GM19452 (cell line): ENCODE measurements at regions not wholly inside any gene's neighbourhood (a gene's known extent, or its start where the extent isn't known, plus 50 kb on each side); places are given as distances from the start of the nearest gene placed in this dataset.
"Not testable (repeated sequence)": the region's sequence is repeated elsewhere in the genome, so short reads cannot be mapped to it uniquely, and the experiment has no call there.

Source experiments
- ATAC-seq: cut with Tn5 transposase; IDR thresholded peaks from one replicate; pipeline ENCODE4 v1.9.1; 2021; ENCODE audit not compliant: unreplicated experiment

DNA sequence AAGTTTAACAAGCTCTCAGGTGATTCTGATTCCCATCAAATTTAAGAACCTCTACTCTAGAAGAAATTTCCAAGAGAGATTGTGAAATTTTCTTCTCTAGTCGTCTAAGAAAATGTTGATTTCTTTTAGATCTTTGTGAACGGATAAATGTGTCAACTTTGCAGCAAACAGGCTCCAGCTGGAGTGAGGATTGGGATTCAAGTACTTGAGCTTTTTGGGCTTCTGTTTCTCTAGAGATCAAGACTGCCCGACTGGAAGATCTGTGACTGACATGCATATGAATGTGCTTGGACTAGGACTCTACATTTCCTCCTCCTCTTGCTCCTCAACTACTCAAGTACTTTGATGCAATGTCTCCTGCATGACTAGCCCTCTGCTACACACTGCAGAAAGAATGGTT, 388.3 kb downstream of the TMEM38B start:
- no peak for ATAC-seq

DNA sequence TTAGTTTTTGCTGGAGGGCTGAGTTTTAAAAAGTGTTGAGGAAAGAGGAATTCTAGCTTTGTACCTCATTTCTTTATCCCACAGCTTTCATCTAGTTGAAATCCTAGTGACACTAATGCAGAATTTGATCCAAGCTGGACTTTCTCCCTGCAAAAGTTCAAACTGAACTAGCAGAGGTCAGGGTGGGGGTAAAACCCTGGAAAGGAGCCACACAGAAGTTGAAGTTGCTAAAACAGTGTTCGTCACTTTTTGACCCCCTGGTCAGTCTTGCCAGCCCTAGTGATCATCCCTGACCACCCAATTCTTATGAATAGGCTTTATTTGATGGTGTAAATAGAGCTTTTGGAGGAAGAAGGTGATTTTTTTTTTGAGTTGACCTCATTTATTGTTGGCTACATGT, 390.4 kb downstream of the TMEM38B start:
- ATAC-seq, result no peak

DNA sequence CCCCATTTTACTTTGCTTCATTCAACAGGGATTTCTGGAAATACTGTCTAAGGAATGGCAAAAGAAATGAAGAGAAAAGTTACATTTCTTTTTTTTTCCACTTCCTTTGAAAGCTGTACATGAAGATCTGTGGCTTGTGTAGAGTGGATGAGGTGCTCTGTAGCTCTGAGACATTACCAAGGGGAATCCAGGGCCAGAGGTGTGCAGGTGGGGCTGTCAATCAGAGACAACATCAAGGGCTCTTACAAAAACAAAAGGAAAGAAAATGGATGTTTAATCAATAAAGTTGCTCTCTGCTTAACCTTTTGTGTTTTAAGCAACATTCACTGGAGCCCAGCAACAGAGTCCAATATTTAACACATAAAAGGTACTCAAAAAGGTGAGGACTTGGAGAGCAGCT, 391.1 kb downstream of the TMEM38B start:
- ATAC-seq, result no peak

DNA sequence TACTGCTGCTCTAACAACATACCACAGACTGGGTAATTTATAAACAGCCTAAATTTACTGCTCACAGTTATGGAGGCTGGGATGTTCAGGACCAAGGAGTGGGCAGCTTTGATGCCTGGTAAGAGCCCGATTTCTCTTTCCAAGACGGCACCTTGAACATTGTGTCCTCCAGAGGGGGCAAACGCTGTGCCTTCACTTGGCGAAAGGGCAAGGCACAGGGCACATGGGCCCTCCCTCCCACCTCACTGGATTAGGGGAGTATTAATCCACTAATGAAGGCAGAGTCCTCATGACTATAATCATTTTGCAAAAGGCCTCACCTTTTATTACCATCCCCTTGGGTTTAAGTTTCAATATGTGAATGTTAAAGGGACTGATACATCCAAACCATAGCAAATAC, 397.7 kb downstream of the TMEM38B start:
- ATAC-seq, result no peak

DNA sequence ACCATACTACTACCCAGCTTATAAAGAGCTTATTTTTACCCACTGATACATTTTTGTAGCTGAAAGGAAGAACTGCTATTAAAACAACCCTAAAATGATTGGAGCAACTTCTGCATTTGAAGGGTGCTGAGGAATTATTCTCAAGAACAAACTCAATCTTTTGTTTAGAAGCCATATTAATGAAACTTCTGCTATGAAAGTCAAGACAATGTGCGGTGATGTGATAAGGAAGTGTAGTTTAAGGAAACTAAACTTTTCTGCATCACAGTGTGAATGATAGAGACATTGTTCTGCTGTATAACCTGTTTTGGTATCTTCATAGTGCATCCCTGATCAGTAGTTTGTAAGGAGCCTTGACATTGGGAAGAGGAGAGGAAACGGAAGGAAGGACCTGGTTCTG, 408.5 kb downstream of the TMEM38B start:
- no peak for ATAC-seq

DNA sequence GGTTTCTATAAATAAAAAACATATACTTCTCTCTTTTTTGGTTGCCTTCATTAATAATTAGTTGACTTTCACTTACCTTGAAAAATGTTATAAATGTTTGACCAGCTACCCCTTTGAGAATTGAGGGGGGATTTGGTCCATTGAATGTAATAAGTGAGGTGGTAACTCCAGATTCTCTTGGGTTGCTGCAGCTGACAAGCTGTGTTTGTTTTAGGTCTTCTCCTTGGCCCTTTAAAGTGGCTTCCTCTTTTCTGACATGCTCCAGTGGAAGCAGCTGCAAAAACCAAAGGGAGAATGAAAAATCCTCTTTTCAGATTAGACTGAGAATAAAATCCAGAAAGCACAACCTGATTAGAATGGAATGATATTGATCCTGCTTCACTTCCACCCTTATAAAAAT, 410.5 kb downstream of the TMEM38B start:
- ATAC-seq, result no peak

DNA sequence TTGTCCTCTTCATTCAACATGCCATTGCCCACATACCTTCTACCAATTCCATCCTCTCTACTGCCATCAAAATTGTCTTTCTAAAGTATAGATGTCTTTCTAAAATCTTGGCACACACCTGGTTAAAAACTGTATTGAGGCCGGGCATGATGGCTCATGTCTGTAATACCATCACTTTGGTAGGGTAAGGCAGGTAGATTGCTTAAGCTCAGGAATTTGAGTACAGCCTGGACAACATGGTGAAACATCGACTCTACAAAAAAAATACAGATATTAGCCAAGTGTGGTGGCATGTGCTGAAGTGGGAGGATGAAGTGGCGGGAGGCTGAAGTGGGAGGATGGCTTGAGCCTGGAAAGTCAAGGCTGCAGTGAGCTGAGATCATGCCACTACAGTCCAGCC, 412.1 kb downstream of the TMEM38B start:
- ATAC-seq, result no peak

DNA sequence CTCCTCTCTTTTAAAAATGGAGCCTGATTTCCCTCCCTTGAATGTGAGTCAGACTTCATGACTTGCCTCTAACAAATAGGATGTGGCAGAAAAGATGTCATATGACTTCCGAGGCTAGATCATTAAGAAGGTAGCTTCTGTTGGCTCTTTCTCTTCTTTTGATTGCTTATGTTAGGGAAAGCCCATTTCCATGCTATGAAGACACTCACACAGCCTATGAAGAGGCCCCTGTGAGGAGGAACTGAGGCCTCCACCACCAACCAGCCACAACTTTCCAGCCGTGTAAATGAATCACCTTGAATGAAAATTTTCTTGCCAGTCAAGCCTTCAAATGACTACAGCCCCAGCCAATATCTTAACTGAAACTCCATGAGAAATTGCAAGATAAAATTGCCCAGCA, 413.4 kb downstream of the TMEM38B start:
- ATAC-seq, result no peak

DNA sequence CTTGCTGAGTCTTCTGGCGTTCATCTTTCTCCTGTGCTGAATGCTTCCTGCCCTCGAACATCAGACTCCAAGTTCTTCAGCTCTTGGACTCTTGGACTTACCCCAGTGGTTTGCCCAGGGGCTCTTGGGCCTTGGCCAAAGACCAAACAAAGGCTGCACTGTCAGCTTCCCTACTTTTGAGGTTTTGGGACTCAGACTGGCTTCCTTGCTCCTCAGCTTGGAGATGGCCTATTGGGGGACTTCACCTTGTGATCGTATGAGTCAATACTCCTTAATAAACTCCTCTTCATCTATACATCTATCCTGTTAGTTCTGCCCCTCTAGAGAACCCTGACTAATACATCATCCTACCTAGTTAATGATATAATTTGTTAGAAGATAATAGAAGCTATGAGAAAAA, 415.4 kb downstream of the TMEM38B start:
- ATAC-seq, result not testable (repeated sequence)

DNA sequence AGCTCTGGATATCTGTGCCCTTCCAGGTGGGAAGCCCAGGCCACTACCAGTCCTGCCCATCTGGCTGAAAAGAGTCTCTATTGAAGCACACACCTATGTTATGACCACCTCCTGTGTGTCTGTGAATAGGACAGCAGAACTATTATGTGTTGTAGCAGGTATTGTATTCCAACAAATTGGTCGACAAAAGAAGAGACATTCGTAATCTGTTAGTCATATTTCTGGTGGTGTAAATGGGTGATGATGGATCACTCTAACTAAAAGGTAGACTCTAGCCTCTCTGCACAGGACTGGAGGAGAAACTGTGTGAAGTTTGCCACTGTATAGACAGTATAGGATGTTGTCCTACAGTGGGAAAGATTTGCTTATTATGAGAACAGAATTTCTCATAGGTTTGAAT, 416.1 kb downstream of the TMEM38B start:
- no peak for ATAC-seq

DNA sequence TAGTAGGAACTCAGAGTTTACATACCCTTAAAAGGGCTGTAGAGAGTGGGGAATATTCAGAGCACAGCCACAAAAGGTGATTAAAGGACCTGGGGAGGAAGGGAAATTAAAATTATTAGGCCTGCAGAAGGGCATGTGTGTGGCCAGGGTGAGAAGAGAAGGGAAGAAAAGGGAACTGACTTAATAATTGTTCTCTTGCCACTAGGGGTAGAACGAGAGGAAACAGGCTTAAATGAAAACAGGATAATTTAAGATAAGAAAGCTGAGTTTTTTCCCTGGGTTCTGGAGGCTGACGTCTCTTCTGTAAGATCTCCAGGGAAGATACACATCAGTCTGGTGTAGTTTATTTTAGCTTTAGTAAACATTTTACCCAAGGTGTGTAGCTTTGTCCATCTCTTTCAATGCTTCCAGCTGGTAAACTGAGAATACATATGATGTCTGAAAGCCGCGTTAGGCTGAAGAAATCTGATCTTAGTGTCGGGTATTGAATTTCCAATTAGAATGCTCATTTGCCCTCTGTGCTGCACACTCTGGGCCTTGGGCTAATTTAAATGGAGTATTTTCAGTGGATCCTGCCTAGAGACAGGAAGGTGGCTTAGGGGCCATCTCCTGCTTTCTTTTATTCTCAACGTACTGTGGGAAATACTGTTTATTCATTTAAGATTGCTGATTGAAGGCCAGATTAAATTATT, 416.8 kb downstream of the TMEM38B start:
- ATAC-seq, result no peak

DNA sequence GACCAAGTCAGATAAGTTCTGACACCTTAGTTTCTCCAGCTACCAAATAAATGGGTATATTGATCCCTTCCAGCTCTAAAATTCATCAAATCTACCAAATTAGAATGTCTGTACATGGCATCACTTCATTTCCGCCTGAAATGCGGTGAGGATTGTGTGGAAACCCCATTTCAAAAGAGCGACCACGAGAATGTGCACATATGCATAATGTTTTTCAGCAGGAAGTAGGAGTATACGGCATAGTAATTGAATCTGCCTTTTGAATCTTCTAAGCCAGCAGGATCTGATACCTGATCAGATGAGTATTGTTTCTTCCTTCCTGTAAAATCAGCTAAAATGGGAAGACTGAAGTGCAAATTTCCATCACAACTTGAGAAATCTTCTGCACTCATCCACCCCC, 418.6 kb downstream of the TMEM38B start:
- ATAC-seq, result no peak

DNA sequence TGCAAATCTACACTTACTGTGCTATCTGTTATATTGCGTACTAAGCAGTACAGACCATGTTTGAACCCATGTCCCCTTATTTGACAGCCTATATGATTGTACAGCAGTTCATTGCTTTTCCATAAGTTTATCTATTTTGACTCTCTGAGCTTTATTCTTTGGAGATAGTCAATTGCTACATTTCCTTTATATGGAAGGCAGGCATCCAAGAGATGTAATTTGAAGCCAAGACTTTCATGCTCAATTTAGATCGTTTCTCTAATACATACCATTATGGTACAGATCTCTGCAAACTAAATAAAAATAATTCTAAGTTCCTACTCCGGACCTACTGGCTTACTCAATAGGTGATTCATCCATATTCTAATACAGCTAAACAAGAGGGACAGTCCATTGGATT, 424.8 kb downstream of the TMEM38B start:
- ATAC-seq, result no peak

DNA sequence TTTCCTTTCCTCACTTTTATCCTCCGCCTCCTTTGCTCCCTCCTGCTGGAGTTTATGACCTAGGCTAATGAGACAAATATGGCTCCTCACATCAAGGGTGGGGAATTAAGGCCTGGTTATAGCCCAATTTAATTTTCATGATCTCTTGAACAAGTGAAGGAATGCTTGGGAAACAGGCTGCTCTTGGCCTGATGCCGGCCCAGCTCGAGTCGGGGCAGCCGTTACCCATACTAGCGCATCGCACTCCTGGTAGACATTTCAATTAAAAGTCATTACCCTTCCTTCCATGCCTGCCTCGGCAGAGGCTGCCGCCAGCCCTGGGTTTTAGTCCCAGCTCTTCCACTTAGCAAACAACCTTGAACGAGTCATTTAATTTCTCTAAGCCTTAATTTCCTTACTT, 425.7 kb downstream of the TMEM38B start:
- no peak for ATAC-seq

DNA sequence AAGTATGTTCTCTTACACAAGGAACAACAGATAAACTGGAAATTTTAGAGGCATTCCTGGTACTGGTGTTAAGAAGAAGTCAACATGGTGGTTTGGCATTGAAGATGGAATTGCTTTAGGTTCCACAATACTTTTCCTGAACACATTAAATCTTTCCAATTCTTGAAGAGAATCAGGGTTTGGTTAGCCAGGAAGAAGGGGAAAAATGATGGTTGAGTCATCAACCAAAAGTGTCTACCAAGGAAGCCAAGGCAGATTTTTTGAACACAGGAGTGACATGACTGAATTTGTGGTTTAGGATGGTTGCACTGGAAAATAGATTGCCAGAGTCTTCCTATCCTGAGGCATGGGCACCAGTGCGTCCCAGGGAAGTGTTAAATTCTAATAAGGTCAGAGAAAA, 433.4 kb downstream of the TMEM38B start:
- no peak for ATAC-seq

DNA sequence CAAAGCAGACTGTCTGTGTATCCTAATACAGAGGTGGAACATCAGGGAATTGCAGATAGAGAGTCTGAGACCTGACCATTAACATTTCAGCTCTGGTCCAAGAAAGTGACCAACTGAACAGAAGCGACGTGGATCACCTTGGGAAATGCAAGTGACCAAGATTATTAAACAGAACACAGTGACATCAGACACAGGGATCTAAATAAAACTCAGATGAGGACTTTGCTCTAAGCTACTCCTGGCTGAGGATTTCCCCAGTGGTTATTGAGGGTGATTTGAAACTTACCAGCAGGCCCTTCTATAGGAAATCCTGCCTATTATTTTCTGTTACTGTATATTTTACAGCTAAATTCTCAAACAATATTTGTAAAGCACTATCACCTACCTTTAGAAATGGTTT, 436.0 kb downstream of the TMEM38B start:
- ATAC-seq, result no peak

DNA sequence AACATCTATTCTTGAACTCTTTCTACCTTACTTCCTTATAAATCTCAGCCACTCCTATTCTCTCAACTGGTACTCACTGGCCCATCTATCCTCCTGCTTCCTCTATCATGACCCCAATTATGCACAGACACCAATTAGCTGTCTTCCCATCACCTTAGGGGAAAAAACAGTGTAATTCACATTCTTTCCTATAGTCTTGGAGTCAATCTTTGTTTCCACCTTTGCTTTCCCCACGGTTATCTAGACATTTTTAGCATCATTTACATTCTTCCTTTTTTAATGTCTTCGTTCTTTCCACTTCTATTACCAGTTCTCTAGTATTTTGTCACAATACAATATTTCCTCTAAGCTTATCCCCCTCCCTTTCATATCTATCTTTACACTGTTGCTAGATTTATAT, 449.4 kb downstream of the TMEM38B start:
- no peak for ATAC-seq

DNA sequence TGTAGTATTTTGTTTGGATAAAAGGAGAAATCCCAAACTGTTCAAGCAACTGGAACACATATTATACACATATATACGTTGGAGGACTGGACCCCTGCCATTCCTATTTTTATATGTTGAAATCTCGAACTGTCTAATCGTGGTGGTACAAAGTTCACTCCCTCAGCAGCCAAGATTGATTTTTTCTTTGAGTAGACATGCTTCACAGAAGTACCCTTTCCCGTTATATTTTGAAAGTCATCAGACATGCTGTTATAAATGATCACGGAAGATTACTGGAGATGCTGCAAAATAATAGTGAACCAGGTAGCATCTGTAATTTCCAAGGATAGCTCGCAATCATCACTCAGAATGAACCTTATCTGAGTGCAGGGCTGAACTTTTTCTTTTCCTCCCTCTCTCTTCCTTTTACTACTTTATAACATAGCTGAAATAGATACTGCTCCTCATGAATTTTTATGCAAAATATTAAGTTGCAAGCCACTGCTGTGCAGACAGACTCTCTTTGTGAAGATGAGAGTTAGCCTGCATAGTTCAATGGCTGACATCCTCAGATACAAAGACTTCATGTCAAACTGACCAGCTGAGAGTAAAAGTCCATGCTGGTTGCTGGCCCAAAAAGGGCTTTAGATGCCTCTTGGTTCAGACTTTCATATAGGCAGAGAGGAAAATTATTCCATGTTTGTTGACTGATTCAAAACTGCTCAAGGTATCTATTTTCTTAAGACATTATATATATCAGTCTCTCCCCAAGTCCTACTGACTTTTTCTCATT, 451.9 kb downstream of the TMEM38B start:
- no peak for ATAC-seq

DNA sequence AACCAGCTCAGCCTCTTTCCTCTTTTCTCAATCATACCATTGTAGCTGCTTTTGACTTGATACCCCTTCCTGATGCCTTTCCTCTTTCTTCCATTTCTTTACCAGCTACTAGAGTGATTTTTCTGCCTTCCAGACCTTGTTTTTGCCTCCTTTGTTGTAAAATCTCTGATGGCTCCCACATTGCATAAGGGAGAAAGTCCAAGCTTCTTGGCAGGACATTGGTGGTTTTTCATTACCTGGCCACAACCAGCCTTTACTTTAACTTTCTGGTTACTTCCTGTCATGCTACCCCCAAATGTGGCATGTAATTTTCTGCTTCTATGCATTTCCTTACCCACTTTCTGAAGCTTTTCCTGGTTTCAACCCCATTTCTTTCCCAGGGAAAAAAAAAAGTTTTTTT, 452.5 kb downstream of the TMEM38B start:
- ATAC-seq, result no peak

DNA sequence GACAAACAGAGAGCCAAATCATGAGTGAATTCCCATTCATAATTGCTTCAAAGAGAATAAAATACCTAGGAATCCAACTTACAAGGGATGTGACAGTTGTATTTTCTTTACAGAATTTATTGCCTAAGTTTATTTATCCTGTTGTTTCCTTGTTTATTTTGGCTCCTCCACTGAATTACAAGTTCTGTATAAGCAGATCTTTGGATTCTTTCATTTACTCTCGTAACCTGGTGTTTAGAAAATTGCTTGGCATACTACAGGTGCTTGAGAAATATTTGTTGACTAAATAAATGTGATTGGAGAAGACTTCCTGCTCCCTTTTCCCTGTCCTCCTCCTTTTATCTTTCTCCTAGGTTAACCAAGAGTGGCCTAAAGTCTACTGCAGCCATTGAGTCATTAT, 455.6 kb downstream of the TMEM38B start:
- ATAC-seq, result no peak

DNA sequence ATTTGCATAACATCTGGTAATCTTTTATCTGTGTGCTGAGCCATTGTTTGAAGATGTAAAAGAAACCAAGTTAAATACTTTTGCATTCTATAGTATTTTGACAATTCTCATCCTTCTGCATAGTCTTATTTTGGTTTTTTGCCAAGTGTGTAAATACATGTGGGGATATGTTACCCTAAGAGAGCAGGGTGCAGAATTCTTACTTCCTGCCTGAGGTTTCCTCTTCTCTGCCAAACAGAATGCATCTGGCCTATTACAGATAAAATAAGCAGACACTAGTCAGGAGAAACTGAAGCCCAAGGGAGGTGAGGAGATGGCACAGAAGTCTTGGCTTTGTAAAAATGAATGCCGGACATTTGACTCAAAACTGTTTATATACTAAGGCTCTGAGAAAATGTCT, 462.1 kb downstream of the TMEM38B start:
- no peak for ATAC-seq

DNA sequence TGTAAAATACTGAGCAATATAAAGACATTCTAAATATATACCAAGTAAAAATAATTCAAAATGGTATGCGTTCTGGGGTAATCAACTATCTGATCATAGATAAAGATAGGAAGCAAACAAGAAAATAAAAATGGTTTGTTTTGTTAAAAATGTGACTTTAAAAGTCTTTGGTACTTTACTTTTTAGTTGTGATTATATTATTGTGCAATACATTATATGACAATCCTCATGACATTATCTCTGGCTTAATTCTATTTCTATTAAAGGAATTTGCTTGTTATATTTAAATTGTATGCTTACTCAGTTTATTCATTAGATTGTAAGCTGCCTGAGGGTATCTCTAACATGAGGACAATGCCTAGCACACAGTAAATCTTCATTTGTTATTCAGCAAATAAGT, 477.9 kb downstream of the TMEM38B start:
- no peak for ATAC-seq

DNA sequence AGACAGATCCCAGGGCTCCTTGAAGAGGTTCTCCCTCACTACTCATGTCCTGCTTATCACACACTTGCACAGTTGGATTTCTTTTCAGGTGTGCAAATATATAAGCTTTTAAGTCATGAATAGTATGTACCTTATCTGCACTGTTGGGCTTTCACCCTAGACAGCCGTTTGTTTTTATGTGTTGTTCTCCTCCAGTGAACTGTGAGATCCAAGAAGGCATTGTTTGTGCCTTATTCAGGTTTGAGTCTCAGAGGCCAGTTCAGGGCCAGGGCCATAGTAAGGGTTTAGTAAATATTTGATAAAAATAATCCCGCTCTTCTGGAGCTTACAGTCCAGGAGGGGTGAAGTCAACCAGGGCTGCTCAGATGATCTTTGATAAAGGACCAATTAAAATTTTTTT, 480.0 kb downstream of the TMEM38B start:
- no peak for ATAC-seq
